ENCODE measurements at regions not wholly inside any gene's neighbourhood (a gene's known extent, or its start where the extent isn't known, plus 50 kb on each side); places are given as distances from the start of the nearest gene placed in this dataset.

- TF ChIP-seq MLXIP (CRISPR knock-in tag; IDR thresholded peaks at IDR 0.05; ENCODE audit: borderline replicate concordance): no peak
- no peak for TF ChIP-seq KMT2A (CRISPR knock-in tag; IDR thresholded peaks at IDR 0.05)
- TF ChIP-seq MLX (CRISPR knock-in tag; IDR thresholded peaks at IDR 0.05): 0 out of 2 replicates have a peak, but pooled peaks have one; percentile 32
- TF ChIP-seq ZNF256 (CRISPR knock-in tag; conservative IDR thresholded peaks at IDR 0.05): no peak
- TF ChIP-seq CBX5 (CRISPR knock-in tag; IDR thresholded peaks at IDR 0.05; ENCODE audit: borderline replicate concordance): no peak
- TF ChIP-seq DZIP1 (CRISPR knock-in tag; IDR thresholded peaks at IDR 0.05): no peak
- TF ChIP-seq THYN1 (CRISPR knock-in tag; IDR thresholded peaks at IDR 0.05; ENCODE audit: borderline replicate concordance, low read depth): no peak
- no peak for TF ChIP-seq SKI (IDR thresholded peaks at IDR 0.05; ENCODE audit: partially characterized antibody)
- TF ChIP-seq BORCS8-MEF2B (CRISPR knock-in tag; IDR thresholded peaks at IDR 0.05): no peak
- TF ChIP-seq CHD2 (IDR thresholded peaks at IDR 0.05; ENCODE audit: low read depth, low read length): no peak
- TF ChIP-seq TBX2 (CRISPR knock-in tag; IDR thresholded peaks at IDR 0.05; ENCODE audit: borderline replicate concordance): no peak
- no peak for TF ChIP-seq LRRFIP1 (CRISPR knock-in tag; conservative IDR thresholded peaks at IDR 0.05)
- TF ChIP-seq ARNTL (CRISPR knock-in tag; IDR thresholded peaks at IDR 0.05): peak; percentile 87
- no peak for TF ChIP-seq ZNF564 (CRISPR knock-in tag; IDR thresholded peaks at IDR 0.05)
- peak; percentile 50 for TF ChIP-seq TEAD3 (CRISPR knock-in tag; optimal IDR thresholded peaks at IDR 0.05; ENCODE audit: borderline replicate concordance)
- peak; percentile 37; the same call in 1 of the 2 replicates for TF ChIP-seq MAX (IDR thresholded peaks at IDR 0.05)
- no peak for TF ChIP-seq ZNF280D (CRISPR knock-in tag; IDR thresholded peaks at IDR 0.05)
- no peak for TF ChIP-seq POLR2G (IDR thresholded peaks at IDR 0.05; ENCODE audit: low read depth, low read length)
- TF ChIP-seq SPEN (CRISPR knock-in tag; IDR thresholded peaks at IDR 0.05; ENCODE audit: low read depth): no peak
These were observed 54.1 kb upstream of the ARHGAP42 start (continued) for GRCh38 chr11:100632941-100633452.
